Inflammatory macrophage treated with lipopolysaccharide for 4 hours (primary cell): ENCODE measurements at regions not wholly inside any gene's neighbourhood (a gene's known extent, or its start where the extent isn't known, plus 50 kb on each side); places are given as distances from the start of the nearest gene placed in this dataset.
"Not testable (repeated sequence)": the region's sequence is repeated elsewhere in the genome, so short reads cannot be mapped to it uniquely, and the experiment has no call there.

Experiments
- DNase-seq: peaks from one replicate; pipeline ENCODE4 v3.0.0-alpha.2; 2020

DNA sequence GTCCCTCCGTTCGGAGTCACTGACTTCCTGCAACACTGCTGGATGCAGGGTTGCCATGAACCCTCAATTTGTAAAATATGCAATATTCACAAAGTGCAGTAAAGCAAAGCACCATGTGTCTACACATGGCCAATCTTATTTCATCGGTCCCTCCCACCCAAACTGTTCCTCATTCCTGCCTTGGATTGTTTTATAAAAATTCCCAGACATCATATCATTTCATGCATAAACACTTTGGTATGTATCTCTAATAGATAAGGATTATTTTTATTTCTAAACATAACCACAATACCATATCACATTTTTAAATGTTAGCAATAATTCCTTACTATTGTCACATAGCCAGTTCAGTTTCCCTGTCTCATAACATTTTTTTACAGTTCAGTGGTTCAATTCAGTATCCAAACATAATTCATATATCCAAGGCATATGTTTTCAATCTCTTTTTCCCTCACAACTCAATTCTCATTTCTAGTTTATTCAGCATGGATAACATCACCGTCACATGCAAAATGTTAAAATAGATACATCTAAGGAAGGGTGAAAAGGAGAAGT, 82.0 kb upstream of the PCAT7 start:
- DNase-seq: no peak

DNA sequence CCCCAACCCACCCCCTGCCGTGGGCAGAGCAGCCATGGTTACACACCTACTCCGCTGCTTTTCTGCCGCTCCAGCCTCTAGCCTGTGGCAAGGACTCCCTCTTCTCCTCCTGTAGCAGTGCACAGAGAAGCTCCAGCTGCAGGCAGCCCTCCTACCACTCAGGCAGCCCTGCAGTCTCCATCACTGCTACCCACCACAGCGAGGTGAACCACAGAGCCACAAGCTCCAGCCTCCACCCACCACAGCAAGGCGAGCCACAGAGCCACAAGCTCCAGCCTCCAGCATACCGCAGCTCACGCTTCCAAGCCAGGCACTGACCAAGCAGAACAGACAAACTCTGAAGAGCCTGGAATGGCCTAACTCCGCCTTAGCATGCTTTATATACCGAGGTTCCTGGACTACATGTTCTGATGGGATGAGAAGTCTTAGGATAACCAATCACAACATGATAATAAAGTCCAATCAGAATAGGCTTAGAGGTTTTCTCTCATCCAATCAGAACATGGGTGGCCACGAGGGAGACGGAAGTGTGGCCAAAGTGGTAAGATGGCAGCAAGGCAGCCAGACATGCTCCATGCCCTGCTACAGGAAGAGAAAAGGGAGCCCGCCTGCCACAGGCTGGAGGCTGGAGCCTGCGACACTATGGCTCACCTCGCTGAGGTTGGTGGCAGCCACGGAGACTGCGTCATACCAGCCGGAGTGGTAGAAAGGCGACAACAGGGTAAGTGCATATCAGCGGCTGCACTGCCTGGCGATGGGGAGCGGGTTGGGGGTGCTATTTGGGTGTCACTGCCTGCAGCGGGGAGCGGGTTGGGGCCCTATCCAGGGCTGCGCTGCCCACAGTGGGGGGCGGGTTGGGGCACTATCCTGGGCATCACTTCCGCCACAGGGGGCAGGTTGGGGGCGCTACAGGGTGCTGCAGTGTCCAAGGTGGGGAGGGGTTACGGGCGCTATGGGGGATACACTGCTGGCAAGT, 75.8 kb upstream of the PCAT7 start:
- no peak for DNase-seq

GRCh38 chr9:94479757-94480156, 75.1 kb upstream of the PCAT7 start:
- DNase-seq: no peak

DNA sequence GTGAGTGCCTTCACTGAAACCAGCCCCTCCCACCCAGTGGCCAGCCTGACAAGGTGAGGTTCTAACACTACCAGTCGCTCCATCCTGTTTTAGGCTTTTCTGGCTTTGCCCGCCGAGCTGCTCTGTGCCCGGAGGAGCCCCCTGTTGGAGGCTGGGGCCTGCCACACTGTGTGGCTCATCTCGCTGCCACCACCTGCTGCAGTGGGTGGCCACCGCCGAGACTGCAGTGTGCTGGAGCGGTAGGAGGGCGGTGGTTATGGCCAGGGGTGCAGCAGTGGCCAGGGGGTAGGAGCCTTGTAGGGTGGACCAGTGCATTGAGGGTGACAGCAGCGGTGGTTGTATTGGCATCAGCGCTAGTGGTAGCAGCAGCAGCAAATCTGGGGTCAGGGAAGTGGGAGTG, 74.7 kb upstream of the PCAT7 start:
- DNase-seq: no peak

DNA sequence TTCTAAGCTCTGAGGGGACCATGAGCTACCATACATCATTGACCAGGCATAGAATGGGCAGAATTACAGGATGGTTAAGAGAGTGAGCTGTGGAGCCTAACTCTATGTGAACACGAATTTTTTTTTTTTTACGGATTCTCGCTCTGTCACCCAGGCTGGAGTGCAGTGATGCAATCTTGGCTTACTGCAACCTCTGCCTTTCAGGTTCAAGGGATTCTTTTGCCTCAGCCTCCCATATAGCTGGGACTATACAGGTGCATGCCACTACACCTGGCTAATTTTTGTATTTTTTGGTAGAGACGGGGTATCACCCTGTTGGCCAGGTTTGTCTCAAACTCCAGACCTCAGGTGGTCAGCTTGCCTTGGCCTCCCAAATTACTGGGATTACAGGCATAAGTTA, 72.8 kb upstream of the PCAT7 start:
- no peak for DNase-seq

DNA sequence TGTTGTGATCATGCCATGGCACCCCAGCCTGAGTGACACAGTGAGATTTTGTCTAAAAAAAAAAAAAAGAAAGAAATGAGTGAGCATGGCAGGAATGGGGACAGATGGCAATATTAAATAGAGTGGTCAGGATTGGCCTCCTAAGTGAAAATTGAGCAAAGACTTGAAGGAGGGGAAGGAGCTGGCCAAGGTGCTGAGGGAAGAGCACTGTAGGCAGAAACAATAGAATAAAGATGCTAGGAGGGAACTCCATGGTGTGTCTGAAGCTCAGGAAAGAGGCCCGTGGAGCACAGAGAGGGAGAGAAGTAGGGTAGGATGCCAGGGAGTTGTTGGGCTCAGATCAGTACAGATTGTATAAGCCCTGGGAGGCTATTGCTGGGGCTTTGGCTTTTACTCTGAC, 64.4 kb upstream of the PCAT7 start:
- no peak for DNase-seq

DNA sequence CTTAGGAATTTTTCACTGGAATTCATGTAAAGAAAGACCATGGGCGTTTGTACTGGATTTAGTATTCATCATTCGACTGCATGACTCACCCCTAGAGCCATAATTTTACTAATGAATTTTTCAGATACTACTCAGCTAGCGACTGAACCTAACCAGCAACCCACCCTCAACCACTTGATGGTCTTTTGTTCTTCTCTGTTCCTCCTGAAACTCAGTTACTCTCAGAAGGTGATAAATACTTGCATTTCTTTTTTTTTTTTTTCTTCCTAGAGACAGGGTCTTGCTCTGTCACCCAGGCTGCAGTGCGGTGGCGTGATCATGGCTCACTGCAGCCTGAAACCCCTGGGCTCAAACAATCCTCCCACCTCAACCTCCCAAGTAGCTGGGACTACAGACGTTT, 62.8 kb upstream of the PCAT7 start:
- not testable (repeated sequence) for DNase-seq

- DNase-seq: no peak
Observed at GRCh38 chr9:94498801-94499453, 56.0 kb upstream of the PCAT7 start.

DNA sequence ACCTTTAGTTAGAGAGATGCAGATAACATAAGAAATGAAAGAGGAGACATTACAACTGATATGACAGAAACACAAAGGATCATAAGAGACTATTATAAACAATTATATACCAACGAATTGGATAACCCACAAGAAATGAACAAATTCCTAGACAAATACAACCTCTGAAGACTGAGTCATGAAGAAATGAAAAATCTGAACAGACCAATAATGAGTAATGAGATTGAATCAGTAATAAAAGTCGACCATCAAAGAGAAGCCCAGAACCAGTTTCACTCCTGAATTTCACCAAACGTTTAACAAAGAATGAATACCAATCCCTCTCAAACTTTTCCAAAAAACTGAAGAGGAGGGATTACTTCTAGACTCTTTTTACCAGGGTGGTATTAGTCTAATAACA, 50.5 kb upstream of the PCAT7 start:
- DNase-seq: no peak
